Heart left ventricle (tissue), 16 donors: ENCODE measurements at regions not wholly inside any gene's neighbourhood (a gene's known extent, or its start where the extent isn't known, plus 50 kb on each side); places are given as distances from the start of the nearest gene placed in this dataset.

ENCODE experiments used
- ATAC-seq, 4 donors: fragments of 200-7000 bp; cut with Tn5 transposase; one replicate each; pipeline ENCODE4 v1.9.1; 2020 to 2022; ENCODE audit warnings: moderate library complexity in 4 of 4, mild to moderate bottlenecking in 3 of 4, moderate number of reproducible peaks in 1 of 4
- DNase-seq, 5 donors: peaks; one replicate each; pipeline ENCODE4 v3.0.0-alpha.2; 2020
- H3K27ac ChIP-seq, 12 donors: fragments of 200-600 bp; sonication (generic) in 4 of 12; one replicate each; pipeline versions ENCODE4 v1.5.0 to v1.8.0; 2016 to 2022; ENCODE audit warnings: mild to moderate bottlenecking in 2 of 12
- H3K27me3 ChIP-seq, 9 donors: fragments of 200-600 bp; sonication (generic) in 2 of 9; one replicate each; pipeline versions ENCODE4 v1.5.1 to v1.8.0; 2016 to 2022; ENCODE audit warnings: mild to moderate bottlenecking in 3 of 9
- H3K36me3 ChIP-seq, 9 donors: fragments of 200-600 bp; sonication (generic) in 2 of 9; one replicate each; pipeline versions ENCODE4 v1.5.0 to v1.8.0; 2018 to 2022; ENCODE audit warnings: mild to moderate bottlenecking in 2 of 9
- H3K4me1 ChIP-seq, 12 donors: fragments of 200-600 bp; sonication (generic) in 4 of 12; one replicate each; pipeline versions ENCODE4 v1.5.0 to v1.8.0; 2016 to 2022; ENCODE audit warnings: mild to moderate bottlenecking in 3 of 12
- H3K4me3 ChIP-seq, 12 donors: fragments of 200-600 bp; sonication (generic) in 4 of 12; one replicate each; pipeline versions ENCODE4 v1.5.0 to v1.8.0; 2017 to 2022; ENCODE audit warnings: mild to moderate bottlenecking in 9 of 12, moderate library complexity in 4 of 12
- H3K9me3 ChIP-seq, 12 donors: fragments of 200-600 bp; sonication (generic) in 4 of 12; one replicate each; pipeline versions ENCODE4 v1.5.0 to v1.8.0; 2016 to 2022; ENCODE audit warnings: mild to moderate bottlenecking in 1 of 12
- CTCF ChIP-seq, 12 donors: fragments of 200-600 bp; sonication (generic) in 4 of 12; IDR thresholded peaks; one replicate each; pipeline versions ENCODE4 v1.5.0 to v1.8.0; 2018 to 2022; ENCODE audit warnings: antibody characterized with exemption in 12 of 12, mild to moderate bottlenecking in 5 of 12
- POLR2A ChIP-seq, 2 donors: fragments of 450-650 bp; IDR thresholded peaks; one replicate each; pipeline ENCODE4 v1.6.1; 2017; ENCODE audit warnings: antibody characterized with exemption in 2 of 2, mild to moderate bottlenecking in 2 of 2, moderate library complexity in 2 of 2
- WGBS, 4 donors: extraction: QIAGEN DNeasy Blood & Tissue Kit in 2 of 4; methylation state at CpG; one replicate each; pipeline versions ENCODE4 v1.1.5 to v1.1.7; 2013 to 2018; 5-methylcytosine and 5-hydroxymethylcytosine counted together
- intact Hi-C, 10 donors: fragments of 100-400 bp; cut with DNase I; formaldehyde crosslinking; loops; one replicate each; pipeline versions ENCODE4 v1.11.1 to v1.14.2; 2022
- donor health status: ischemic (EF 13 %, LVEDD 7.1; RV severe dilation, severe dysfunction).
- donor health status: healthy with polysubstance abuse.
- donor health status: DM: no; HTN: yes; CAD: no.
- donor health status: DM: no; HTN: no; CAD: no.
- donor health status: ischemic (EF 25% LVEDD 6.9; RV normal size, moderate dysfunction).
- donor health status: ischemic (EF 25% LVEDD 5.7; RV mildly dilated, moderate dysfunction).
- donor health status: healthy.
- donor health status: DM: yes; HTN: yes; CAD: no.
- donor health status: ischemic (EF 35%, LVEDD 5.7; RV mildly dilated, moderate dysfunction).
- donor health status: nonischemic (EF 11% LVEDD 7.7; RV severe dilation, severe dysfunction).
- donor health status: DM: yes; HTN: yes; CAD: no.
- donor health status: PGD.
- donor health status: ischemic (EF 29% LVEDD 5.4; RV normal size, mild dysfunction).
- donor health status: nonischemic (EF 23%, LVEDD 6.1; RV moderate dilation, normal function).

GRCh38 chr4:1504595-1505500 is 98.6 kb upstream of the NKX1-1 start:
- DNase-seq, result peak in 1 of 5 donors; percentile 3
- 78 to 87% (median 82%) methylated on average over 14 to 17 of the region's 17 CpGs for WGBS, 4 donors
- ATAC-seq, result no peak

GRCh38 chr4:1503583-1504471 is 97.6 kb upstream of the NKX1-1 start:
- intact Hi-C loops, result no loop called here

More at GRCh38 chr4:1504595-1505500, 98.6 kb upstream of the NKX1-1 start:
- Histone ChIP-seq H3K36me3 (no peaks in the 10 kb centered on the region), H3K4me1 (peaks cover 0 to 18% (median 5%) of the 10 kb centered on the region in 12 donors), H3K9me3 (no peaks in the 10 kb centered on the region), H3K4me3 (no peak overlapping the region), H3K27ac (no peak overlapping the region), H3K27me3 (peaks cover 0 to 29% (median 4%) of the 10 kb centered on the region in 9 donors)
- intact Hi-C loops, result no loop called here
- TF ChIP-seq CTCF (IDR thresholded peaks at IDR 0.05) (no peak), POLR2A (IDR thresholded peaks at IDR 0.05) (no peak)

GRCh38 chr4:1502976-1503375 is 96.7 kb upstream of the NKX1-1 start:
- Histone ChIP-seq H3K4me1 (peaks cover 0 to 18% (median 5%) of the 10 kb centered on the region in 12 donors), H3K36me3 (no peaks in the 10 kb centered on the region), H3K9me3 (no peaks in the 10 kb centered on the region), H3K4me3 (no peak overlapping the region), H3K27ac (no peak overlapping the region), H3K27me3 (peaks cover 0 to 15% (median 4%) of the 10 kb centered on the region in 9 donors)
- TF ChIP-seq CTCF (IDR thresholded peaks at IDR 0.05) (no peak), POLR2A (IDR thresholded peaks at IDR 0.05) (no peak)
- ATAC-seq, result no peak
- WGBS, 4 donors, result 70 to 81% (median 75%) methylated on average over 12 to 16 of the region's 16 CpGs
- peak in 1 of 5 donors; percentile 8 for DNase-seq
- intact Hi-C loops, result no loop called here

More at GRCh38 chr4:1503583-1504471, 97.6 kb upstream of the NKX1-1 start:
- TF ChIP-seq POLR2A (IDR thresholded peaks at IDR 0.05) (no peak), CTCF (IDR thresholded peaks at IDR 0.05) (no peak)
- DNase-seq (peak in 3 of 5 donors; percentile 4 to 57 (median 22)), ATAC-seq (no peak)
- Histone ChIP-seq H3K4me1 (peaks cover 0 to 18% (median 5%) of the 10 kb centered on the region in 12 donors), H3K4me3 (no peak overlapping the region), H3K36me3 (no peaks in the 10 kb centered on the region), H3K9me3 (no peaks in the 10 kb centered on the region), H3K27ac (no peak overlapping the region), H3K27me3 (peaks cover 0 to 22% (median 4%) of the 10 kb centered on the region in 9 donors)
- 84 to 95% (median 93%) methylated on average over 13 to 37 of the region's 37 CpGs for WGBS, 4 donors
